Activated naive CD8-positive, alpha-beta T cell treated with anti-CD3 and anti-CD28 coated beads, Interleukin-2, amount 50 U/mL, for 24 hours (primary cell): ENCODE measurements at regions not wholly inside any gene's neighbourhood (a gene's known extent, or its start where the extent isn't known, plus 50 kb on each side); places are given as distances from the start of the nearest gene placed in this dataset.
"Not testable (repeated sequence)": the region's sequence is repeated elsewhere in the genome, so short reads cannot be mapped to it uniquely, and the experiment has no call there.

Source experiments
- ATAC-seq: fragments of 150-1000 bp; cut with Tn5 transposase; one replicate; pipeline ENCODE4 v1.10.0; 2021
- DNase-seq: peaks from one replicate; pipeline ENCODE4 v3.0.0; 2021
- H3K27ac Mint-ChIP-seq: one replicate; pipeline ENCODE4 v1.8.0; 2021; ENCODE audit warnings: mild to moderate bottlenecking, mixed read lengths
- H3K27me3 Mint-ChIP-seq: one replicate; pipeline ENCODE4 v1.8.0; 2021; ENCODE audit warnings: mixed read lengths
- H3K36me3 Mint-ChIP-seq: one replicate; pipeline ENCODE4 v1.8.0; 2021; ENCODE audit warnings: low read depth, mixed read lengths
- H3K4me1 Mint-ChIP-seq: one replicate; pipeline ENCODE4 v1.8.0; 2021; ENCODE audit warnings: mixed read lengths
- H3K4me3 Mint-ChIP-seq: one replicate; pipeline ENCODE4 v1.8.0; 2021; ENCODE audit warnings: mild to moderate bottlenecking, moderate library complexity, mixed read lengths
- H3K9me3 Mint-ChIP-seq: one replicate; pipeline ENCODE4 v1.8.0; 2021; ENCODE audit warnings: mixed read lengths

- no peaks in the 10 kb centered on the region for H3K4me1 Mint-ChIP-seq
- DNase-seq, result no peak
- H3K36me3 Mint-ChIP-seq, result no peaks in the 10 kb centered on the region
- no peak overlapping the region for H3K27ac Mint-ChIP-seq
- no peaks in the 10 kb centered on the region for H3K27me3 Mint-ChIP-seq
- peaks cover 20% of the 10 kb centered on the region for H3K9me3 Mint-ChIP-seq
- ATAC-seq, result no peak
- no peak overlapping the region for H3K4me3 Mint-ChIP-seq
Measured at GRCh38 chr3:78096488-78097255, 1056.8 kb downstream of the ROBO2 start.

- Mint-ChIP-seq H3K27me3 (no peaks in the 10 kb centered on the region), H3K4me3 (no peak overlapping the region), H3K36me3 (no peaks in the 10 kb centered on the region), H3K9me3 (peaks cover 20% of the 10 kb centered on the region), H3K27ac (no peak overlapping the region), H3K4me1 (no peaks in the 10 kb centered on the region)
- ATAC-seq (no peak), DNase-seq (no peak)
Measured at GRCh38 chr3:78098367-78098766, 1058.5 kb downstream of the ROBO2 start.

- DNase-seq (no peak), ATAC-seq (no peak)
- Mint-ChIP-seq H3K4me1 (no peaks in the 10 kb centered on the region), H3K36me3 (no peaks in the 10 kb centered on the region), H3K27me3 (no peaks in the 10 kb centered on the region), H3K27ac (no peak overlapping the region), H3K9me3 (no peaks in the 10 kb centered on the region), H3K4me3 (no peak overlapping the region)
Measured at GRCh38 chr3:78101384-78101783, 1061.5 kb downstream of the ROBO2 start.

GRCh38 chr3:78108269-78108961 is 1068.5 kb downstream of the ROBO2 start:
- not testable (repeated sequence) for H3K4me3 Mint-ChIP-seq, H3K27me3 Mint-ChIP-seq, H3K9me3 Mint-ChIP-seq, H3K27ac Mint-ChIP-seq, H3K36me3 Mint-ChIP-seq, DNase-seq, H3K4me1 Mint-ChIP-seq, ATAC-seq

- H3K4me3 Mint-ChIP-seq, result no peak overlapping the region
- no peak overlapping the region for H3K27ac Mint-ChIP-seq
- no peaks in the 10 kb centered on the region for H3K4me1 Mint-ChIP-seq
- DNase-seq, result no peak
- ATAC-seq, result no peak
- H3K9me3 Mint-ChIP-seq, result peaks cover 6% of the 10 kb centered on the region
- H3K27me3 Mint-ChIP-seq, result no peaks in the 10 kb centered on the region
- no peaks in the 10 kb centered on the region for H3K36me3 Mint-ChIP-seq
Measured at GRCh38 chr3:78112291-78113010, 1072.6 kb downstream of the ROBO2 start.

GRCh38 chr3:78115983-78116382 is 1076.1 kb downstream of the ROBO2 start:
- ATAC-seq (no peak), DNase-seq (no peak)
- H3K27me3 Mint-ChIP-seq, result no peaks in the 10 kb centered on the region
- no peak overlapping the region for H3K27ac Mint-ChIP-seq
- H3K4me3 Mint-ChIP-seq, result no peak overlapping the region
- no peaks in the 10 kb centered on the region for H3K4me1 Mint-ChIP-seq
- H3K36me3 Mint-ChIP-seq, result no peaks in the 10 kb centered on the region
- peaks cover 6% of the 10 kb centered on the region for H3K9me3 Mint-ChIP-seq

GRCh38 chr3:78116874-78117273 is 1077.0 kb downstream of the ROBO2 start:
- Mint-ChIP-seq H3K36me3 (no peaks in the 10 kb centered on the region), H3K27me3 (no peaks in the 10 kb centered on the region), H3K9me3 (peaks cover 6% of the 10 kb centered on the region), H3K27ac (no peak overlapping the region), H3K4me3 (no peak overlapping the region), H3K4me1 (no peaks in the 10 kb centered on the region)
- DNase-seq, result no peak
- no peak for ATAC-seq

- H3K4me1 Mint-ChIP-seq, result no peaks in the 10 kb centered on the region
- DNase-seq (no peak), ATAC-seq (no peak)
- H3K9me3 Mint-ChIP-seq, result peaks cover 32% of the 10 kb centered on the region
- no peak overlapping the region for H3K27ac Mint-ChIP-seq
- H3K36me3 Mint-ChIP-seq, result no peaks in the 10 kb centered on the region
- H3K27me3 Mint-ChIP-seq, result no peaks in the 10 kb centered on the region
- no peak overlapping the region for H3K4me3 Mint-ChIP-seq
Measured at GRCh38 chr3:78123058-78123457, 1083.2 kb downstream of the ROBO2 start.

- Mint-ChIP-seq H3K36me3 (no peaks in the 10 kb centered on the region), H3K4me3 (no peak overlapping the region), H3K9me3 (peaks cover 35% of the 10 kb centered on the region), H3K4me1 (no peaks in the 10 kb centered on the region), H3K27ac (no peak overlapping the region), H3K27me3 (no peaks in the 10 kb centered on the region)
- ATAC-seq, result no peak
- no peak for DNase-seq
Measured at GRCh38 chr3:78129707-78130106, 1089.8 kb downstream of the ROBO2 start.

GRCh38 chr3:78130741-78131290 is 1090.9 kb downstream of the ROBO2 start:
- H3K4me1 Mint-ChIP-seq, result no peaks in the 10 kb centered on the region
- no peak for ATAC-seq
- H3K4me3 Mint-ChIP-seq, result no peak overlapping the region
- peaks cover 24% of the 10 kb centered on the region for H3K9me3 Mint-ChIP-seq
- H3K36me3 Mint-ChIP-seq, result no peaks in the 10 kb centered on the region
- no peak for DNase-seq
- no peaks in the 10 kb centered on the region for H3K27me3 Mint-ChIP-seq
- H3K27ac Mint-ChIP-seq, result no peak overlapping the region

GRCh38 chr3:78134496-78134895 is 1094.6 kb downstream of the ROBO2 start:
- ATAC-seq (no peak), DNase-seq (no peak)
- Mint-ChIP-seq H3K27ac (no peak overlapping the region), H3K4me3 (no peak overlapping the region), H3K4me1 (no peaks in the 10 kb centered on the region), H3K27me3 (no peaks in the 10 kb centered on the region), H3K9me3 (peaks cover 8% of the 10 kb centered on the region), H3K36me3 (no peaks in the 10 kb centered on the region)

- H3K4me3 Mint-ChIP-seq, result no peak overlapping the region
- ATAC-seq (no peak), DNase-seq (no peak)
- no peaks in the 10 kb centered on the region for H3K36me3 Mint-ChIP-seq
- H3K4me1 Mint-ChIP-seq, result no peaks in the 10 kb centered on the region
- H3K27me3 Mint-ChIP-seq, result no peaks in the 10 kb centered on the region
- H3K27ac Mint-ChIP-seq, result no peak overlapping the region
- H3K9me3 Mint-ChIP-seq, result peaks cover 14% of the 10 kb centered on the region
Measured at GRCh38 chr3:78139166-78139565, 1099.3 kb downstream of the ROBO2 start.

- Mint-ChIP-seq H3K4me1 (no peaks in the 10 kb centered on the region), H3K27ac (no peak overlapping the region), H3K36me3 (no peaks in the 10 kb centered on the region), H3K9me3 (peaks cover 17% of the 10 kb centered on the region), H3K27me3 (no peaks in the 10 kb centered on the region), H3K4me3 (no peak overlapping the region)
- no peak for DNase-seq
- ATAC-seq, result no peak
Measured at GRCh38 chr3:78140274-78140673, 1100.4 kb downstream of the ROBO2 start.

GRCh38 chr3:78140866-78141265 is 1101.0 kb downstream of the ROBO2 start:
- ATAC-seq (no peak), DNase-seq (no peak)
- H3K4me3 Mint-ChIP-seq, result no peak overlapping the region
- no peak overlapping the region for H3K27ac Mint-ChIP-seq
- H3K27me3 Mint-ChIP-seq, result no peaks in the 10 kb centered on the region
- H3K36me3 Mint-ChIP-seq, result no peaks in the 10 kb centered on the region
- no peaks in the 10 kb centered on the region for H3K4me1 Mint-ChIP-seq
- peaks cover 23% of the 10 kb centered on the region for H3K9me3 Mint-ChIP-seq

- Mint-ChIP-seq H3K27me3 (no peaks in the 10 kb centered on the region), H3K9me3 (peaks cover 24% of the 10 kb centered on the region), H3K27ac (no peak overlapping the region), H3K36me3 (no peaks in the 10 kb centered on the region), H3K4me1 (no peaks in the 10 kb centered on the region), H3K4me3 (no peak overlapping the region)
- ATAC-seq, result no peak
- DNase-seq, result no peak
Measured at GRCh38 chr3:78141269-78141668, 1101.4 kb downstream of the ROBO2 start.
